ENCODE measurements at regions not wholly inside any gene's neighbourhood (a gene's known extent, or its start where the extent isn't known, plus 50 kb on each side); places are given as distances from the start of the nearest gene placed in this dataset.

- no peak overlapping the region for H3K4me2 ChIP-seq (ENCODE audit: low read length)
- H3K9me2 ChIP-seq (ENCODE audit: low read depth, low read length) = no peaks in the 10 kb centered on the region
- 0 out of 2 replicates have a peak, but pooled peaks cover 3% of the 10 kb centered on the region for H3K27me3 ChIP-seq (ENCODE audit: insufficient read depth, low read length)
- no peaks in the 10 kb centered on the region for H4K20me1 ChIP-seq (ENCODE audit: insufficient read depth, low read length)
- no peaks in the 10 kb centered on the region for H3K79me2 ChIP-seq (ENCODE audit: insufficient read depth, low read length)
- H2AFZ ChIP-seq (ENCODE audit: low read length) = no peak overlapping the region
- no peak overlapping the region for H3K4me3 ChIP-seq (ENCODE audit: low read depth, low read length, poor library complexity, severe bottlenecking)
- H3F3A ChIP-seq (ENCODE audit: insufficient read depth, low read length) = no peaks in the 10 kb centered on the region
- H3K36me3 ChIP-seq (ENCODE audit: insufficient read depth, low read length) = no peaks in the 10 kb centered on the region
- no peak overlapping the region for H3K9ac ChIP-seq (ENCODE audit: low read length)
- H3K4me1 ChIP-seq (ENCODE audit: insufficient read depth, low read length, severe bottlenecking) = no peaks in the 10 kb centered on the region
- no peaks in the 10 kb centered on the region for H3K9me3 ChIP-seq (ENCODE audit: low read length)
- TF ChIP-seq EZH2 (IDR thresholded peaks at IDR 0.05; ENCODE audit: borderline replicate concordance, low read length) (no peak), CTCF (IDR thresholded peaks at IDR 0.05; ENCODE audit: low read length) (no peak)
- no peak overlapping the region for H3K27ac ChIP-seq (ENCODE audit: low read depth, low read length, poor library complexity, severe bottlenecking)
Measured at GRCh38 chr9:90538566-90538965, 104.1 kb downstream of the DIRAS2 start.

GRCh38 chr9:90539286-90539685 is 103.3 kb downstream of the DIRAS2 start:
- no peak overlapping the region for H3K9ac ChIP-seq (ENCODE audit: low read length)

GRCh38 chr9:90540734-90541133 is 101.9 kb downstream of the DIRAS2 start:
- Histone ChIP-seq H2AFZ (ENCODE audit: low read length) (no peak overlapping the region), H3K4me3 (ENCODE audit: low read depth, low read length, poor library complexity, severe bottlenecking) (no peak overlapping the region), H4K20me1 (ENCODE audit: insufficient read depth, low read length) (no peaks in the 10 kb centered on the region), H3K27me3 (ENCODE audit: insufficient read depth, low read length) (no peaks in the 10 kb centered on the region), H3K9me2 (ENCODE audit: low read depth, low read length) (no peaks in the 10 kb centered on the region), H3K27ac (ENCODE audit: low read depth, low read length, poor library complexity, severe bottlenecking) (no peak overlapping the region), H3K9ac (ENCODE audit: low read length) (no peak overlapping the region), H3K9me3 (ENCODE audit: low read length) (no peaks in the 10 kb centered on the region), H3K36me3 (ENCODE audit: insufficient read depth, low read length) (no peaks in the 10 kb centered on the region), H3F3A (ENCODE audit: insufficient read depth, low read length) (no peaks in the 10 kb centered on the region), H3K79me2 (ENCODE audit: insufficient read depth, low read length) (no peaks in the 10 kb centered on the region), H3K4me2 (ENCODE audit: low read length) (no peak overlapping the region), H3K4me1 (ENCODE audit: insufficient read depth, low read length, severe bottlenecking) (no peaks in the 10 kb centered on the region)
- TF ChIP-seq EZH2 (IDR thresholded peaks at IDR 0.05; ENCODE audit: borderline replicate concordance, low read length) = no peak
- no peak for TF ChIP-seq CTCF (IDR thresholded peaks at IDR 0.05; ENCODE audit: low read length)

More at GRCh38 chr9:90539286-90539685, 103.3 kb downstream of the DIRAS2 start:
- no peaks in the 10 kb centered on the region for H3K9me2 ChIP-seq (ENCODE audit: low read depth, low read length)
- no peak overlapping the region for H3K27ac ChIP-seq (ENCODE audit: low read depth, low read length, poor library complexity, severe bottlenecking)
- H3K4me1 ChIP-seq (ENCODE audit: insufficient read depth, low read length, severe bottlenecking) = no peaks in the 10 kb centered on the region
- no peaks in the 10 kb centered on the region for H3F3A ChIP-seq (ENCODE audit: insufficient read depth, low read length)
- no peak overlapping the region for H3K4me3 ChIP-seq (ENCODE audit: low read depth, low read length, poor library complexity, severe bottlenecking)
- H3K36me3 ChIP-seq (ENCODE audit: insufficient read depth, low read length) = no peaks in the 10 kb centered on the region
- H2AFZ ChIP-seq (ENCODE audit: low read length) = no peak overlapping the region
- no peaks in the 10 kb centered on the region for H3K79me2 ChIP-seq (ENCODE audit: insufficient read depth, low read length)
- H3K27me3 ChIP-seq (ENCODE audit: insufficient read depth, low read length) = 0 out of 2 replicates have a peak, but pooled peaks cover 3% of the 10 kb centered on the region
- H3K4me2 ChIP-seq (ENCODE audit: low read length) = no peak overlapping the region
- TF ChIP-seq CTCF (IDR thresholded peaks at IDR 0.05; ENCODE audit: low read length) (no peak), EZH2 (IDR thresholded peaks at IDR 0.05; ENCODE audit: borderline replicate concordance, low read length) (no peak)
- H3K9me3 ChIP-seq (ENCODE audit: low read length) = no peaks in the 10 kb centered on the region
- no peaks in the 10 kb centered on the region for H4K20me1 ChIP-seq (ENCODE audit: insufficient read depth, low read length)

All from OCI-LY1 (cell line).